SK-N-SH (cell line): ENCODE measurements at regions not wholly inside any gene's neighbourhood (a gene's known extent, or its start where the extent isn't known, plus 50 kb on each side); places are given as distances from the start of the nearest gene placed in this dataset.

Experiments
- CTCF ChIA-PET: fragments of 300-600, 350-600 bp; formaldehyde crosslinking; extraction: SDS; loops from one replicate; lab custom pipeline; 2021; lab: Yijun Ruan, JAX
- POLR2A ChIA-PET: fragments of 350-600 bp; sonication (Branson Sonifier 250); formaldehyde crosslinking; extraction: SDS; loops from one replicate; lab custom pipeline; 2020; ENCODE audit warnings: antibody characterized with exemption, inconsistent platforms; lab: Yijun Ruan, JAX
- DNase-seq: peaks from one replicate; pipeline ENCODE4 v3.0.0; 2012
- H2AFZ ChIP-seq: fragments of 200-600 bp; sonication (generic); 2 replicates; pipeline ENCODE4 v1.8.1; 2016; ENCODE audit warnings: antibody characterized with exemption, mild to moderate bottlenecking, low read depth
- H3F3A ChIP-seq: fragments of 200-600 bp; sonication (generic); replicated peaks from 2 replicates; pipeline ENCODE3; 2016; ENCODE audit warnings: antibody characterized with exemption, mild to moderate bottlenecking; ENCODE audit not compliant: insufficient read depth
- H3K27ac ChIP-seq, 2 experiments: fragments of 200-500 bp in 1 of 2; fragments of 200-600 bp in 1 of 2; sonication (Bioruptor generic) in 1 of 2; sonication (generic), shearing (Covaris generic) in 1 of 2; 2 replicates each; pipeline versions ENCODE4 v1.5.1 to v1.6.1; 2014 to 2016; ENCODE audit warnings: low read depth in 2 of 2, inconsistent platforms in 1 of 2, low read length in 1 of 2, mild to moderate bottlenecking in 1 of 2, mixed read lengths in 1 of 2
- H3K27me3 ChIP-seq: fragments of 200-600 bp; sonication (generic), shearing (Covaris generic); 2 replicates; pipeline ENCODE4 v1.6.1; 2016; ENCODE audit warnings: mixed run types; ENCODE audit not compliant: insufficient read depth
- H3K36me3 ChIP-seq, 2 experiments: fragments of 200-500 bp in 1 of 2; fragments of 200-600 bp in 1 of 2; sonication (Bioruptor generic) in 1 of 2; sonication (generic) in 1 of 2; replicated peaks in 1 of 2; 2 replicates each; pipeline versions ENCODE3 to v1.5.1; 2014 to 2016; ENCODE audit warnings: low read length in 1 of 2, mild to moderate bottlenecking in 1 of 2; ENCODE audit not compliant: insufficient read depth in 2 of 2, control insufficient read depth in 1 of 2
- H3K4me1 ChIP-seq, 2 experiments: fragments of 200-500 bp in 1 of 2; fragments of 200-600 bp in 1 of 2; sonication (Bioruptor generic) in 1 of 2; sonication (generic), shearing (Covaris generic) in 1 of 2; 2 replicates each; pipeline versions ENCODE4 v1.5.1 to v1.6.1; 2014 to 2016; ENCODE audit warnings: low read depth in 1 of 2, low read length in 1 of 2, mixed run types in 1 of 2; ENCODE audit not compliant: insufficient read depth in 2 of 2, control insufficient read depth in 1 of 2
- H3K4me2 ChIP-seq: fragments of 200-600 bp; sonication (generic), shearing (Covaris generic); 2 replicates; pipeline ENCODE4 v1.6.1; 2017; ENCODE audit warnings: mixed run types
- H3K4me3 ChIP-seq, 2 experiments: fragments of 200-500 bp in 1 of 2; fragments of 200-600 bp in 1 of 2; sonication (Bioruptor generic) in 1 of 2; sonication (generic), shearing (Covaris generic) in 1 of 2; 2 replicates each; pipeline versions ENCODE4 v1.5.1 to v1.8.1; 2014 to 2016; ENCODE audit warnings: low read depth in 2 of 2, inconsistent platforms in 1 of 2, low read length in 1 of 2, mild to moderate bottlenecking in 1 of 2, mixed read lengths in 1 of 2, moderate library complexity in 1 of 2
- H3K79me2 ChIP-seq: fragments of 200-600 bp; sonication (generic); 2 replicates; pipeline ENCODE4 v1.8.1; 2017; ENCODE audit warnings: mild to moderate bottlenecking; ENCODE audit not compliant: insufficient read depth
- H3K9ac ChIP-seq: fragments of 200-600 bp; sonication (generic); 2 replicates; pipeline ENCODE4 v1.6.1; 2017; ENCODE audit warnings: mixed run types
- H3K9me2 ChIP-seq: fragments of 200-600 bp; sonication (generic); 2 replicates; pipeline ENCODE4 v1.6.1; 2017; ENCODE audit warnings: mixed run types
- H3K9me3 ChIP-seq: fragments of 200-600 bp; sonication (generic); 2 replicates; pipeline ENCODE4 v1.6.1; 2017; ENCODE audit warnings: mixed run types, mild to moderate bottlenecking, moderate library complexity
- H4K20me1 ChIP-seq: fragments of 200-600 bp; sonication (generic); 2 replicates; pipeline ENCODE4 v1.6.1; 2017; ENCODE audit warnings: mild to moderate bottlenecking, mixed run types; ENCODE audit not compliant: insufficient read depth
- CHD2 ChIP-seq: fragments of 150-350 bp; IDR thresholded peaks from 2 replicates; pipeline ENCODE4 v1.6.1; 2018; ENCODE audit warnings: low read length; ENCODE audit not compliant: partially characterized antibody
- ELF1 ChIP-seq: IDR thresholded peaks from 2 replicates; pipeline ENCODE4 v1.4.0; 2012
- EP300 ChIP-seq, 2 experiments: IDR thresholded peaks; 2 replicates each; pipeline versions ENCODE4 v1.4.0 to v1.6.1; 2012; ENCODE audit warnings: borderline replicate concordance in 1 of 2, low read depth in 1 of 2, low read length in 1 of 2
- EZH2phosphoT487 ChIP-seq: fragments of 200-600 bp; sonication (generic); IDR thresholded peaks from 2 replicates; pipeline ENCODE4 v1.6.1; 2017; ENCODE audit warnings: low read depth, mixed run types, mild to moderate bottlenecking, antibody characterized with exemption, moderate library complexity, borderline replicate concordance
- FOSL2 ChIP-seq: IDR thresholded peaks from 2 replicates; pipeline ENCODE4 v1.4.0; 2012; ENCODE audit warnings: low read depth, mild to moderate bottlenecking, moderate library complexity, borderline replicate concordance
- FOXM1 ChIP-seq: IDR thresholded peaks from 2 replicates; pipeline ENCODE4 v1.4.0; 2012; ENCODE audit warnings: low read depth, mild to moderate bottlenecking
- GABPA ChIP-seq: IDR thresholded peaks from 2 replicates; pipeline ENCODE4 v1.4.0; 2012; ENCODE audit warnings: low read depth, mild to moderate bottlenecking
- GATA2 ChIP-seq: sonication (generic); formaldehyde crosslinking; IDR thresholded peaks from 2 replicates; pipeline ENCODE4 v1.5.0; 2020; ENCODE audit warnings: mild to moderate bottlenecking, missing genetic modification reagents
- JUND ChIP-seq: IDR thresholded peaks from 2 replicates; pipeline ENCODE4 v1.4.0; 2012
- MXI1 ChIP-seq: IDR thresholded peaks from 2 replicates; pipeline ENCODE4 v1.6.1; 2012; ENCODE audit warnings: mild to moderate bottlenecking, low read depth, low read length, improper control_type of control experiment
- NFIC ChIP-seq: IDR thresholded peaks from 2 replicates; pipeline ENCODE4 v1.4.0; 2012; ENCODE audit warnings: borderline replicate concordance
- RAD21 ChIP-seq: IDR thresholded peaks from 2 replicates; pipeline ENCODE4 v1.6.1; 2012; ENCODE audit warnings: mild to moderate bottlenecking, low read length
- RCOR1 ChIP-seq: fragments of 150-350 bp; IDR thresholded peaks from 2 replicates; pipeline ENCODE4 v1.6.1; 2017; ENCODE audit warnings: antibody characterized with exemption, low read length
- SMC3 ChIP-seq: IDR thresholded peaks from 2 replicates; pipeline ENCODE4 v1.6.1; 2012; ENCODE audit warnings: low read depth, low read length, improper control_type of control experiment
- WGBS: methylation state at CpG from one replicate; pipeline ENCODE4 v1.1.6; 2017; ENCODE audit warnings: low lambda C conversion rate; 5-methylcytosine and 5-hydroxymethylcytosine counted together
- TF ChIP-seq, protein P1 (sequence below): IDR thresholded peaks from 2 replicates; pipeline ENCODE4 v1.6.1; 2012; ENCODE audit warnings: mild to moderate bottlenecking, low read depth, low read length, moderate library complexity
- TF ChIP-seq, protein P2 (sequence below): fragments of 200-600 bp; sonication (generic); IDR thresholded peaks from 2 replicates; pipeline ENCODE4 v1.6.1; 2017; ENCODE audit warnings: antibody characterized with exemption, mild to moderate bottlenecking, moderate library complexity
- TF ChIP-seq, protein P3 (sequence below): IDR thresholded peaks from 2 replicates; pipeline ENCODE4; 2012
- TF ChIP-seq, protein P4 (sequence below): fragments of 150-350 bp; IDR thresholded peaks from 2 replicates; pipeline ENCODE4 v1.6.1; 2017; ENCODE audit warnings: antibody characterized with exemption, low read length, low read depth, borderline replicate concordance

DNA sequence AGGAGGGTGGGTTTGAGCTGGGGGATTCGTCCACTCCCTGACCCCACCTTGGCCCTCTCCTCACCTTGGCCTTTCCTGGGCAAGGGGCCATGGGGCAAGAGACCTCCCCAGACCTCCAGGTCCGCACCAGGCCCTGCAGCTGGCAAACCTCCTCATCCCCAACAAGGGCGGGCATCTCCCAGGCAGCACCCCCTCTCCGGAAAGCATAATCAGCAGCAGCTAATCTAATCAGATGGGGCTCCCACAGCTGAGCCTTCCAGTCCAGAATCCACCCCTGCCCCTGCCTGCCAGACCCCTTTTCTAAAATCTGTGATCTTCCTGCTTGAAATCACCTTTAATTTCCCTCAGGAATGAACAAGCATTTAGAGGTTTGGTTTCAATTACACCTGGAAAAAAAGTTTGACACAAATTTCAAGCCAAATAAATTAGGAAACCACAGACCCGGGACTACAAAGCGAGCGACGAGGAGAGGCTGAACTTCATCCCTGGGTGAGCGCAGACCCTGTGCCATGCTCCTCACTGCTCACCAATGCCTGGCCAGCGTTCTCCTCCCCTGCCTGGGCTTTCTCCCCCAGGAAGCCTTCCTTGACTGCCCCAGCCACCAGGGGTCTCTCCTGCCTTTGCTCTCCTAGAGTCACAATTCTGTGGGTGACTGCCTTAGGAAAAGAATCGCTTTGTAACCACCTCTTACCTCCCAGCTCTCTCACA lies 143.0 kb upstream of the MYCN start:
- Histone ChIP-seq H3K27ac (peak overlapping the region in 1 of 2 experiments; percentile 60; a peak in 1 of 4 replicates), H2AFZ (no peak overlapping the region), H3K9me3 (no peaks in the 10 kb centered on the region), H3F3A (no peaks in the 10 kb centered on the region), H3K36me3 (no peaks in the 10 kb centered on the region), H3K4me1 (peaks cover 0 to 60% of the 10 kb centered on the region in 2 experiments; a peak in 2 of 4 replicates), H3K79me2 (no peaks in the 10 kb centered on the region), H3K4me2 (no peak overlapping the region), H3K9ac (no peak overlapping the region), H3K9me2 (no peaks in the 10 kb centered on the region), H3K4me3 (no peak overlapping the region), H4K20me1 (no peaks in the 10 kb centered on the region), H3K27me3 (no peaks in the 10 kb centered on the region)
- TF ChIP-seq GATA2 (CRISPR knock-in tag): peak; percentile 39; the same call in 1 of the 2 replicates
- peak; percentile 55 for TF ChIP-seq RAD21
- no peak for TF ChIP-seq MXI1
- TF ChIP-seq NFIC: no peak
- peak; percentile 11; the same call in 1 of the 2 replicates for TF ChIP-seq SMC3
- DNase-seq: peak; percentile 61
- ChIA-PET CTCF (interaction anchor here (0.7 to 6.1 kb wide), 19 partner anchors 10 to 710 kb away, joined by 3 to 39 read pairs (median 3); partner anchors contain the start of gene MYCN), POLR2A (interaction anchor here (1.1 to 1.2 kb wide), 2 partner anchors 142 to 687 kb away, joined by 3 to 10 read pairs; no protein-coding TSS in a partner anchor)
- 38% methylated on average over 11 of the region's 11 CpGs for whole genome bisulfite sequencing

DNA sequence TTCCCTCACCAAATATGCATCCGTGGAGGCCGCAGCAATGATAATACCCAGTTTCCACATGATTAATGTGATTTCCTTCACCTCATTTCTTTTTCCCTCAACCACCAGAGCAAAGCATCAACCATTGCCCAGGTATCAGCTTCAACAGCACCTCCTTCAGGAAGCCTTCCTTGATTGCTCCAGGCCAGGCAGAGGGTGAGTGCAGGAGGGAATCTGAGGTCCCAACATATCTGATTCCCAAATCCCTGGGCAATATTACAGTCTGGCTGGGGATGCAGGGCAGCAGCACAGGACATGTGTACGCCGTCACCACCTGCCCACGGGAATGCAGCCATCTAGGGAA lies 142.4 kb upstream of the MYCN start:
- Histone ChIP-seq H3K4me3 (no peak overlapping the region), H3K9me2 (no peaks in the 10 kb centered on the region), H3K79me2 (no peaks in the 10 kb centered on the region), H3K9me3 (no peaks in the 10 kb centered on the region), H3K4me1 (peaks cover 0 to 63% of the 10 kb centered on the region in 2 experiments; a peak in 2 of 4 replicates), H3K4me2 (no peak overlapping the region), H3K27me3 (no peaks in the 10 kb centered on the region), H3F3A (no peaks in the 10 kb centered on the region), H3K36me3 (no peaks in the 10 kb centered on the region), H2AFZ (no peak overlapping the region), H3K9ac (no peak overlapping the region), H4K20me1 (no peaks in the 10 kb centered on the region), H3K27ac (peak overlapping the region in 1 of 2 experiments; percentile 1; a peak in 1 of 4 replicates)
- no peak for DNase-seq
- POLR2A ChIA-PET: no interaction called here
- 54% methylated on average over 5 of the region's 5 CpGs for WGBS
- CTCF ChIA-PET: interaction anchor here (0.7 to 6.1 kb wide), 12 partner anchors 10 to 523 kb away, joined by 3 to 39 read pairs (median 4); partner anchors contain the start of gene MYCN
- no peak for TF ChIP-seq RCOR1
- no peak for TF ChIP-seq GABPA
- TF ChIP-seq MXI1: no peak
- TF ChIP-seq, protein P1, sequence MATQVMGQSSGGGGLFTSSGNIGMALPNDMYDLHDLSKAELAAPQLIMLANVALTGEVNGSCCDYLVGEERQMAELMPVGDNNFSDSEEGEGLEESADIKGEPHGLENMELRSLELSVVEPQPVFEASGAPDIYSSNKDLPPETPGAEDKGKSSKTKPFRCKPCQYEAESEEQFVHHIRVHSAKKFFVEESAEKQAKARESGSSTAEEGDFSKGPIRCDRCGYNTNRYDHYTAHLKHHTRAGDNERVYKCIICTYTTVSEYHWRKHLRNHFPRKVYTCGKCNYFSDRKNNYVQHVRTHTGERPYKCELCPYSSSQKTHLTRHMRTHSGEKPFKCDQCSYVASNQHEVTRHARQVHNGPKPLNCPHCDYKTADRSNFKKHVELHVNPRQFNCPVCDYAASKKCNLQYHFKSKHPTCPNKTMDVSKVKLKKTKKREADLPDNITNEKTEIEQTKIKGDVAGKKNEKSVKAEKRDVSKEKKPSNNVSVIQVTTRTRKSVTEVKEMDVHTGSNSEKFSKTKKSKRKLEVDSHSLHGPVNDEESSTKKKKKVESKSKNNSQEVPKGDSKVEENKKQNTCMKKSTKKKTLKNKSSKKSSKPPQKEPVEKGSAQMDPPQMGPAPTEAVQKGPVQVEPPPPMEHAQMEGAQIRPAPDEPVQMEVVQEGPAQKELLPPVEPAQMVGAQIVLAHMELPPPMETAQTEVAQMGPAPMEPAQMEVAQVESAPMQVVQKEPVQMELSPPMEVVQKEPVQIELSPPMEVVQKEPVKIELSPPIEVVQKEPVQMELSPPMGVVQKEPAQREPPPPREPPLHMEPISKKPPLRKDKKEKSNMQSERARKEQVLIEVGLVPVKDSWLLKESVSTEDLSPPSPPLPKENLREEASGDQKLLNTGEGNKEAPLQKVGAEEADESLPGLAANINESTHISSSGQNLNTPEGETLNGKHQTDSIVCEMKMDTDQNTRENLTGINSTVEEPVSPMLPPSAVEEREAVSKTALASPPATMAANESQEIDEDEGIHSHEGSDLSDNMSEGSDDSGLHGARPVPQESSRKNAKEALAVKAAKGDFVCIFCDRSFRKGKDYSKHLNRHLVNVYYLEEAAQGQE: no peak
- TF ChIP-seq ELF1: no peak
- TF ChIP-seq FOSL2: no peak
- TF ChIP-seq NFIC: no peak
- TF ChIP-seq, protein P2, sequence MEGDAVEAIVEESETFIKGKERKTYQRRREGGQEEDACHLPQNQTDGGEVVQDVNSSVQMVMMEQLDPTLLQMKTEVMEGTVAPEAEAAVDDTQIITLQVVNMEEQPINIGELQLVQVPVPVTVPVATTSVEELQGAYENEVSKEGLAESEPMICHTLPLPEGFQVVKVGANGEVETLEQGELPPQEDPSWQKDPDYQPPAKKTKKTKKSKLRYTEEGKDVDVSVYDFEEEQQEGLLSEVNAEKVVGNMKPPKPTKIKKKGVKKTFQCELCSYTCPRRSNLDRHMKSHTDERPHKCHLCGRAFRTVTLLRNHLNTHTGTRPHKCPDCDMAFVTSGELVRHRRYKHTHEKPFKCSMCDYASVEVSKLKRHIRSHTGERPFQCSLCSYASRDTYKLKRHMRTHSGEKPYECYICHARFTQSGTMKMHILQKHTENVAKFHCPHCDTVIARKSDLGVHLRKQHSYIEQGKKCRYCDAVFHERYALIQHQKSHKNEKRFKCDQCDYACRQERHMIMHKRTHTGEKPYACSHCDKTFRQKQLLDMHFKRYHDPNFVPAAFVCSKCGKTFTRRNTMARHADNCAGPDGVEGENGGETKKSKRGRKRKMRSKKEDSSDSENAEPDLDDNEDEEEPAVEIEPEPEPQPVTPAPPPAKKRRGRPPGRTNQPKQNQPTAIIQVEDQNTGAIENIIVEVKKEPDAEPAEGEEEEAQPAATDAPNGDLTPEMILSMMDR: no peak
- TF ChIP-seq, protein P3, sequence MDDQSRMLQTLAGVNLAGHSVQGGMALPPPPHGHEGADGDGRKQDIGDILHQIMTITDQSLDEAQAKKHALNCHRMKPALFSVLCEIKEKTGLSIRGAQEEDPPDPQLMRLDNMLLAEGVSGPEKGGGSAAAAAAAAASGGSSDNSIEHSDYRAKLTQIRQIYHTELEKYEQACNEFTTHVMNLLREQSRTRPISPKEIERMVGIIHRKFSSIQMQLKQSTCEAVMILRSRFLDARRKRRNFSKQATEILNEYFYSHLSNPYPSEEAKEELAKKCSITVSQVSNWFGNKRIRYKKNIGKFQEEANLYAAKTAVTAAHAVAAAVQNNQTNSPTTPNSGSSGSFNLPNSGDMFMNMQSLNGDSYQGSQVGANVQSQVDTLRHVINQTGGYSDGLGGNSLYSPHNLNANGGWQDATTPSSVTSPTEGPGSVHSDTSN: no peak
- no peak for TF ChIP-seq GATA2 (CRISPR knock-in tag)
- no peak for TF ChIP-seq FOXM1
- no peak for TF ChIP-seq JUND
- TF ChIP-seq EZH2phosphoT487: no peak
- TF ChIP-seq, protein P4, sequence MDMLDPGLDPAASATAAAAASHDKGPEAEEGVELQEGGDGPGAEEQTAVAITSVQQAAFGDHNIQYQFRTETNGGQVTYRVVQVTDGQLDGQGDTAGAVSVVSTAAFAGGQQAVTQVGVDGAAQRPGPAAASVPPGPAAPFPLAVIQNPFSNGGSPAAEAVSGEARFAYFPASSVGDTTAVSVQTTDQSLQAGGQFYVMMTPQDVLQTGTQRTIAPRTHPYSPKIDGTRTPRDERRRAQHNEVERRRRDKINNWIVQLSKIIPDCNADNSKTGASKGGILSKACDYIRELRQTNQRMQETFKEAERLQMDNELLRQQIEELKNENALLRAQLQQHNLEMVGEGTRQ: no peak
- no peak for TF ChIP-seq CHD2
- TF ChIP-seq EP300 (IDR thresholded peaks at IDR 0.05; ENCODE audit: borderline replicate concordance in 1 of 2, low read depth in 1 of 2, low read length in 1 of 2): no peak
